ENCODE measurements at regions not wholly inside any gene's neighbourhood (a gene's known extent, or its start where the extent isn't known, plus 50 kb on each side); places are given as distances from the start of the nearest gene placed in this dataset.

GRCh38 chr2:58664523-58665151 is 423.5 kb upstream of the FANCL start:
- no peak overlapping the region for H3K27ac ChIP-seq (ENCODE audit: low read depth in 2 of 2, low read length in 1 of 2)
- no peaks in the 10 kb centered on the region for H3K4me1 ChIP-seq (ENCODE audit: control insufficient read depth in 2 of 2, insufficient read depth in 2 of 2, low read length in 1 of 2)
- H3K4me3 ChIP-seq (ENCODE audit: low read depth in 1 of 2, low read length in 2 of 2), result no peak overlapping the region
- H3K9me3 ChIP-seq (ENCODE audit: control insufficient read depth in 2 of 2, insufficient read depth in 1 of 2, low read depth in 1 of 2, low read length in 1 of 2), result no peaks in the 10 kb centered on the region
- WGBS, 2 donors, result 78 to 81% methylated on average over 5 of the region's 5 CpGs
- no peaks in the 10 kb centered on the region for H3K27me3 ChIP-seq (ENCODE audit: control insufficient read depth in 1 of 2, insufficient read depth in 2 of 2, low read length in 2 of 2)
- no peaks in the 10 kb centered on the region for H3K36me3 ChIP-seq (ENCODE audit: control insufficient read depth in 2 of 2, insufficient read depth in 2 of 2, low read length in 1 of 2)

GRCh38 chr2:58660046-58660445 is 418.9 kb upstream of the FANCL start:
- Histone ChIP-seq H3K9me3 (ENCODE audit: control insufficient read depth in 2 of 2, insufficient read depth in 1 of 2, low read depth in 1 of 2, low read length in 1 of 2) (no peaks in the 10 kb centered on the region), H3K27me3 (ENCODE audit: control insufficient read depth in 1 of 2, insufficient read depth in 2 of 2, low read length in 2 of 2) (no peaks in the 10 kb centered on the region), H3K36me3 (ENCODE audit: control insufficient read depth in 2 of 2, insufficient read depth in 2 of 2, low read length in 1 of 2) (no peaks in the 10 kb centered on the region), H3K4me1 (ENCODE audit: control insufficient read depth in 2 of 2, insufficient read depth in 2 of 2, low read length in 1 of 2) (no peaks in the 10 kb centered on the region), H3K4me3 (ENCODE audit: low read depth in 1 of 2, low read length in 2 of 2) (no peak overlapping the region), H3K27ac (ENCODE audit: low read depth in 2 of 2, low read length in 1 of 2) (no peak overlapping the region)
- WGBS, 2 donors, result 84 to 88% methylated on average over 4 of the region's 4 CpGs

- H3K27ac ChIP-seq (ENCODE audit: low read depth in 2 of 2, low read length in 1 of 2), result no peak overlapping the region
- H3K27me3 ChIP-seq (ENCODE audit: control insufficient read depth in 1 of 2, insufficient read depth in 2 of 2, low read length in 2 of 2), result no peaks in the 10 kb centered on the region
- no peak overlapping the region for H3K4me3 ChIP-seq (ENCODE audit: low read depth in 1 of 2, low read length in 2 of 2)
- H3K9me3 ChIP-seq (ENCODE audit: control insufficient read depth in 2 of 2, insufficient read depth in 1 of 2, low read depth in 1 of 2, low read length in 1 of 2), result no peaks in the 10 kb centered on the region
- no peaks in the 10 kb centered on the region for H3K4me1 ChIP-seq (ENCODE audit: control insufficient read depth in 2 of 2, insufficient read depth in 2 of 2, low read length in 1 of 2)
- H3K36me3 ChIP-seq (ENCODE audit: control insufficient read depth in 2 of 2, insufficient read depth in 2 of 2, low read length in 1 of 2), result no peaks in the 10 kb centered on the region
Observed at GRCh38 chr2:58655152-58655551, 414.0 kb upstream of the FANCL start.

GRCh38 chr2:58651930-58652329 is 410.8 kb upstream of the FANCL start:
- no peaks in the 10 kb centered on the region for H3K27me3 ChIP-seq (ENCODE audit: control insufficient read depth in 1 of 2, insufficient read depth in 2 of 2, low read length in 2 of 2)
- no peaks in the 10 kb centered on the region for H3K36me3 ChIP-seq (ENCODE audit: control insufficient read depth in 2 of 2, insufficient read depth in 2 of 2, low read length in 1 of 2)
- no peak overlapping the region for H3K27ac ChIP-seq (ENCODE audit: low read depth in 2 of 2, low read length in 1 of 2)
- no peaks in the 10 kb centered on the region for H3K9me3 ChIP-seq (ENCODE audit: control insufficient read depth in 2 of 2, insufficient read depth in 1 of 2, low read depth in 1 of 2, low read length in 1 of 2)
- no peak overlapping the region for H3K4me3 ChIP-seq (ENCODE audit: low read depth in 1 of 2, low read length in 2 of 2)
- no peaks in the 10 kb centered on the region for H3K4me1 ChIP-seq (ENCODE audit: control insufficient read depth in 2 of 2, insufficient read depth in 2 of 2, low read length in 1 of 2)
- 71 to 76% methylated on average over 5 of the region's 5 CpGs for WGBS, 2 donors

- Histone ChIP-seq H3K4me1 (ENCODE audit: control insufficient read depth in 2 of 2, insufficient read depth in 2 of 2, low read length in 1 of 2) (no peaks in the 10 kb centered on the region), H3K36me3 (ENCODE audit: control insufficient read depth in 2 of 2, insufficient read depth in 2 of 2, low read length in 1 of 2) (no peaks in the 10 kb centered on the region), H3K27me3 (ENCODE audit: control insufficient read depth in 1 of 2, insufficient read depth in 2 of 2, low read length in 2 of 2) (no peaks in the 10 kb centered on the region), H3K4me3 (ENCODE audit: low read depth in 1 of 2, low read length in 2 of 2) (no peak overlapping the region), H3K27ac (ENCODE audit: low read depth in 2 of 2, low read length in 1 of 2) (no peak overlapping the region), H3K9me3 (ENCODE audit: control insufficient read depth in 2 of 2, insufficient read depth in 1 of 2, low read depth in 1 of 2, low read length in 1 of 2) (no peaks in the 10 kb centered on the region)
- WGBS, 2 donors, result 90 to 91% methylated on average over 3 of the region's 3 CpGs
Observed at GRCh38 chr2:58650781-58651180, 409.7 kb upstream of the FANCL start.

GRCh38 chr2:58649756-58650155 is 408.6 kb upstream of the FANCL start:
- WGBS, 2 donors, result 50 to 55% methylated on average over 2 of the region's 2 CpGs
- Histone ChIP-seq H3K9me3 (ENCODE audit: control insufficient read depth in 2 of 2, insufficient read depth in 1 of 2, low read depth in 1 of 2, low read length in 1 of 2) (no peaks in the 10 kb centered on the region), H3K27me3 (ENCODE audit: control insufficient read depth in 1 of 2, insufficient read depth in 2 of 2, low read length in 2 of 2) (no peaks in the 10 kb centered on the region), H3K4me1 (ENCODE audit: control insufficient read depth in 2 of 2, insufficient read depth in 2 of 2, low read length in 1 of 2) (no peaks in the 10 kb centered on the region), H3K4me3 (ENCODE audit: low read depth in 1 of 2, low read length in 2 of 2) (no peak overlapping the region), H3K27ac (ENCODE audit: low read depth in 2 of 2, low read length in 1 of 2) (no peak overlapping the region), H3K36me3 (ENCODE audit: control insufficient read depth in 2 of 2, insufficient read depth in 2 of 2, low read length in 1 of 2) (no peaks in the 10 kb centered on the region)

GRCh38 chr2:58645017-58645416 is 403.9 kb upstream of the FANCL start:
- Histone ChIP-seq H3K9me3 (ENCODE audit: control insufficient read depth in 2 of 2, insufficient read depth in 1 of 2, low read depth in 1 of 2, low read length in 1 of 2) (no peaks in the 10 kb centered on the region), H3K4me1 (ENCODE audit: control insufficient read depth in 2 of 2, insufficient read depth in 2 of 2, low read length in 1 of 2) (no peaks in the 10 kb centered on the region), H3K4me3 (ENCODE audit: low read depth in 1 of 2, low read length in 2 of 2) (no peak overlapping the region), H3K36me3 (ENCODE audit: control insufficient read depth in 2 of 2, insufficient read depth in 2 of 2, low read length in 1 of 2) (no peaks in the 10 kb centered on the region), H3K27me3 (ENCODE audit: control insufficient read depth in 1 of 2, insufficient read depth in 2 of 2, low read length in 2 of 2) (no peaks in the 10 kb centered on the region), H3K27ac (ENCODE audit: low read depth in 2 of 2, low read length in 1 of 2) (no peak overlapping the region)
- 61 to 62% methylated on average over 4 of the region's 4 CpGs for WGBS, 2 donors

GRCh38 chr2:58644451-58644850 is 403.3 kb upstream of the FANCL start:
- H3K27me3 ChIP-seq (ENCODE audit: control insufficient read depth in 1 of 2, insufficient read depth in 2 of 2, low read length in 2 of 2), result no peaks in the 10 kb centered on the region
- no peaks in the 10 kb centered on the region for H3K4me1 ChIP-seq (ENCODE audit: control insufficient read depth in 2 of 2, insufficient read depth in 2 of 2, low read length in 1 of 2)
- no peak overlapping the region for H3K27ac ChIP-seq (ENCODE audit: low read depth in 2 of 2, low read length in 1 of 2)
- H3K9me3 ChIP-seq (ENCODE audit: control insufficient read depth in 2 of 2, insufficient read depth in 1 of 2, low read depth in 1 of 2, low read length in 1 of 2), result no peaks in the 10 kb centered on the region
- H3K36me3 ChIP-seq (ENCODE audit: control insufficient read depth in 2 of 2, insufficient read depth in 2 of 2, low read length in 1 of 2), result no peaks in the 10 kb centered on the region
- no peak overlapping the region for H3K4me3 ChIP-seq (ENCODE audit: low read depth in 1 of 2, low read length in 2 of 2)
- 80 to 85% methylated on average over 5 of the region's 5 CpGs for WGBS, 2 donors

- H3K4me3 ChIP-seq (ENCODE audit: low read depth in 1 of 2, low read length in 2 of 2), result no peak overlapping the region
- WGBS, 2 donors, result 60 to 62% methylated on average over 2 of the region's 2 CpGs
Observed at GRCh38 chr2:58641001-58641400, 399.9 kb upstream of the FANCL start.

GRCh38 chr2:58640042-58640441 is 398.9 kb upstream of the FANCL start:
- 71 to 74% methylated on average over 4 of the region's 4 CpGs for WGBS, 2 donors
- Histone ChIP-seq H3K4me1 (ENCODE audit: control insufficient read depth in 2 of 2, insufficient read depth in 2 of 2, low read length in 1 of 2) (no peaks in the 10 kb centered on the region), H3K27ac (ENCODE audit: low read depth in 2 of 2, low read length in 1 of 2) (no peak overlapping the region), H3K9me3 (ENCODE audit: control insufficient read depth in 2 of 2, insufficient read depth in 1 of 2, low read depth in 1 of 2, low read length in 1 of 2) (no peaks in the 10 kb centered on the region), H3K27me3 (ENCODE audit: control insufficient read depth in 1 of 2, insufficient read depth in 2 of 2, low read length in 2 of 2) (no peaks in the 10 kb centered on the region), H3K36me3 (ENCODE audit: control insufficient read depth in 2 of 2, insufficient read depth in 2 of 2, low read length in 1 of 2) (no peaks in the 10 kb centered on the region), H3K4me3 (ENCODE audit: low read depth in 1 of 2, low read length in 2 of 2) (no peak overlapping the region)

More at GRCh38 chr2:58641001-58641400, 399.9 kb upstream of the FANCL start:
- no peaks in the 10 kb centered on the region for H3K36me3 ChIP-seq (ENCODE audit: control insufficient read depth in 2 of 2, insufficient read depth in 2 of 2, low read length in 1 of 2)
- no peaks in the 10 kb centered on the region for H3K27me3 ChIP-seq (ENCODE audit: control insufficient read depth in 1 of 2, insufficient read depth in 2 of 2, low read length in 2 of 2)
- no peak overlapping the region for H3K27ac ChIP-seq (ENCODE audit: low read depth in 2 of 2, low read length in 1 of 2)
- no peaks in the 10 kb centered on the region for H3K9me3 ChIP-seq (ENCODE audit: control insufficient read depth in 2 of 2, insufficient read depth in 1 of 2, low read depth in 1 of 2, low read length in 1 of 2)
- H3K4me1 ChIP-seq (ENCODE audit: control insufficient read depth in 2 of 2, insufficient read depth in 2 of 2, low read length in 1 of 2), result no peaks in the 10 kb centered on the region
